ENCODE measurements at regions not wholly inside any gene's neighbourhood (a gene's known extent, or its start where the extent isn't known, plus 50 kb on each side); places are given as distances from the start of the nearest gene placed in this dataset.

DNA sequence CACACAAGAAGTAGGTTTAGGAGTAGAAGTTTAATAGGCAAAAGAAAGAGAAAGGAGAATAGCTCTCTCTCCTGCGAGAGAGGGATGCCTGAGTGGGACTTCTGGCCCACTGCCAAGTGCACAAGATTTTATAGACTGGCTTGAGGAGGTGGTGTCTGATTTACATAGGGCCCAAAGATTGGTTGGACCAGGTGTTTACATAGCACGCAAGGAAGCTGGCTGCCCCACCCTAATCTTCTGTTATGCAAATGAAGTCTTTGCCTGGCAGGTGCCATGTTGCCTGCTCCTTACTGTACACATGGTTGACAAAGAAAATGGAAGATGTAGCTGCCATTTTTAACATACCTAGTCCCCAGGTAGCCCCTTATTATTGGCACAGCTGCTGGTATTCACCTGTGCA, 170.8 kb upstream of the GATB start:
- Histone ChIP-seq H3K9ac (ENCODE audit: low read depth in 2 of 2, low read length in 2 of 2) (no peak overlapping the region), H3K27ac (no peak overlapping the region), H3K4me3 (no peak overlapping the region), H3K36me3 (no peaks in the 10 kb centered on the region), H3K4me1 (no peaks in the 10 kb centered on the region), H3K27me3 (no peaks in the 10 kb centered on the region), H3K9me3 (no peaks in the 10 kb centered on the region)
- intact Hi-C loops (cut with DNase I), result no loop called here
- DNase-seq, result no peak
- TF ChIP-seq, protein P1, sequence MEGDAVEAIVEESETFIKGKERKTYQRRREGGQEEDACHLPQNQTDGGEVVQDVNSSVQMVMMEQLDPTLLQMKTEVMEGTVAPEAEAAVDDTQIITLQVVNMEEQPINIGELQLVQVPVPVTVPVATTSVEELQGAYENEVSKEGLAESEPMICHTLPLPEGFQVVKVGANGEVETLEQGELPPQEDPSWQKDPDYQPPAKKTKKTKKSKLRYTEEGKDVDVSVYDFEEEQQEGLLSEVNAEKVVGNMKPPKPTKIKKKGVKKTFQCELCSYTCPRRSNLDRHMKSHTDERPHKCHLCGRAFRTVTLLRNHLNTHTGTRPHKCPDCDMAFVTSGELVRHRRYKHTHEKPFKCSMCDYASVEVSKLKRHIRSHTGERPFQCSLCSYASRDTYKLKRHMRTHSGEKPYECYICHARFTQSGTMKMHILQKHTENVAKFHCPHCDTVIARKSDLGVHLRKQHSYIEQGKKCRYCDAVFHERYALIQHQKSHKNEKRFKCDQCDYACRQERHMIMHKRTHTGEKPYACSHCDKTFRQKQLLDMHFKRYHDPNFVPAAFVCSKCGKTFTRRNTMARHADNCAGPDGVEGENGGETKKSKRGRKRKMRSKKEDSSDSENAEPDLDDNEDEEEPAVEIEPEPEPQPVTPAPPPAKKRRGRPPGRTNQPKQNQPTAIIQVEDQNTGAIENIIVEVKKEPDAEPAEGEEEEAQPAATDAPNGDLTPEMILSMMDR (IDR thresholded peaks at IDR 0.05), result no peak

- no peak overlapping the region for H3K4me3 ChIP-seq
- DNase-seq, result no peak
Measured at GRCh38 chr4:151930372-151930771, 169.6 kb upstream of the GATB start.

GRCh38 chr4:151928112-151928511, 167.3 kb upstream of the GATB start:
- H3K36me3 ChIP-seq, result no peaks in the 10 kb centered on the region
- intact Hi-C loops (cut with DNase I), result no loop called here
- no peaks in the 10 kb centered on the region for H3K4me1 ChIP-seq
- TF ChIP-seq, protein P1 (IDR thresholded peaks at IDR 0.05), result no peak
- no peak overlapping the region for H3K9ac ChIP-seq (ENCODE audit: low read depth in 2 of 2, low read length in 2 of 2)
- no peaks in the 10 kb centered on the region for H3K27me3 ChIP-seq
- DNase-seq, result no peak
- H3K27ac ChIP-seq, result no peak overlapping the region
- H3K9me3 ChIP-seq, result no peaks in the 10 kb centered on the region
- no peak overlapping the region for H3K4me3 ChIP-seq

More at GRCh38 chr4:151930372-151930771, 169.6 kb upstream of the GATB start:
- Histone ChIP-seq H3K9ac (ENCODE audit: low read depth in 2 of 2, low read length in 2 of 2) (no peak overlapping the region), H3K27ac (no peak overlapping the region), H3K9me3 (no peaks in the 10 kb centered on the region), H3K27me3 (no peaks in the 10 kb centered on the region), H3K36me3 (no peaks in the 10 kb centered on the region), H3K4me1 (no peaks in the 10 kb centered on the region)
- intact Hi-C loops (cut with DNase I), result no loop called here
- TF ChIP-seq, protein P1 (IDR thresholded peaks at IDR 0.05), result no peak

DNA sequence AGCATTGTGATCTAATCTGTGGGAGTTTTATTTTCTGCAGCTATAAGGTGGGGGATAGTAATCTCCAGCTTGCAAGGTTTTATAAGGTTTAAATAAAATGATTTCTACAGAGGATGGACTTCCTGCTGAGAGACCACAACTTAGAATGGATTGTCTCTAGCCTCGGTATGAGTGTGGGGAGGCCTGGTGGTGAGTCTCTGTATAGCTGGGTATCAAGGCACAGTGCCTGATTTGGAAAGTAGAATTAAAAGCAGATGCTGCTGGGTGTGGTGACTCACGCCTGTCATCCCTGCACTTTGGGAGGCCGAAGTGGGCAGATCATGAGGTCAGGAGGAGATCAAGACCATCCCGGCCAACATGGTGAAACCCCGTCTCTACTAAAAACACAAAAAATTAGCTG, 162.0 kb upstream of the GATB start:
- no peak for DNase-seq
- Histone ChIP-seq H3K27me3 (no peaks in the 10 kb centered on the region), H3K9ac (ENCODE audit: low read depth in 2 of 2, low read length in 2 of 2) (no peak overlapping the region), H3K4me3 (no peak overlapping the region), H3K27ac (no peak overlapping the region), H3K36me3 (no peaks in the 10 kb centered on the region), H3K9me3 (no peaks in the 10 kb centered on the region), H3K4me1 (no peaks in the 10 kb centered on the region)
- intact Hi-C loops (cut with DNase I), result no loop called here
- TF ChIP-seq, protein P1 (IDR thresholded peaks at IDR 0.05), result no peak

DNA sequence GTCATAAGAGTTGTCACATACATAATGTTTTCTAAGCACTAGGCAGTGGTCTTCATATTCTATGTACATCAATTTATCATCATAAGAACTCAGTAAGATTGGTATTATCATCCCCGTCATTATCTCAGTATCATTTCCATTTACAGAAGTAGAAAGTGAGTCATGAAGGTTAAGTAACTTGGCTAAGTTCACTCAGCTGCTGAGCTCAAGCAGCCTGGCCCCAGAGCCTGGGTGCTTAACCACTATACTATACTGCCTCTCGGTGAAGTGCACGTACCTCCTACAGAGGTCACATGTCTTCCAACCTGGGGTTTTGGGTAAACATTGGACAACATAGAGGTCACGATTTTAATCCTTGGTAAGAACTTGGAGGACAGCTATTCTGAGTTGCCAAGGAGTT, 161.5 kb upstream of the GATB start:
- Histone ChIP-seq H3K27ac (no peak overlapping the region), H3K9me3 (no peaks in the 10 kb centered on the region), H3K9ac (ENCODE audit: low read depth in 2 of 2, low read length in 2 of 2) (no peak overlapping the region), H3K4me1 (no peaks in the 10 kb centered on the region), H3K36me3 (no peaks in the 10 kb centered on the region), H3K27me3 (no peaks in the 10 kb centered on the region), H3K4me3 (no peak overlapping the region)
- intact Hi-C loops (cut with DNase I), result no loop called here
- TF ChIP-seq, protein P1 (IDR thresholded peaks at IDR 0.05), result no peak
- no peak for DNase-seq

- Histone ChIP-seq H3K36me3 (no peaks in the 10 kb centered on the region), H3K27ac (no peak overlapping the region), H3K4me3 (no peak overlapping the region), H3K27me3 (no peaks in the 10 kb centered on the region), H3K9me3 (no peaks in the 10 kb centered on the region), H3K9ac (ENCODE audit: low read depth in 2 of 2, low read length in 2 of 2) (no peak overlapping the region), H3K4me1 (no peaks in the 10 kb centered on the region)
- intact Hi-C loops (cut with DNase I), result no loop called here
- DNase-seq, result no peak
- TF ChIP-seq, protein P1 (IDR thresholded peaks at IDR 0.05), result no peak
Measured at GRCh38 chr4:151921811-151922210, 161.0 kb upstream of the GATB start.
